ENCODE measurements at regions not wholly inside any gene's neighbourhood (a gene's known extent, or its start where the extent isn't known, plus 50 kb on each side); places are given as distances from the start of the nearest gene placed in this dataset.

- no peaks in the 10 kb centered on the region for H3K36me3 ChIP-seq (ENCODE audit: insufficient read depth, low read length)
- no peaks in the 10 kb centered on the region for H3K9me3 ChIP-seq (ENCODE audit: low read length)
- H3K4me1 ChIP-seq (ENCODE audit: insufficient read depth, low read length) = peaks cover 1% of the 10 kb centered on the region
- no peak overlapping the region for H3K27ac ChIP-seq (ENCODE audit: low read depth, low read length)
- H3K9ac ChIP-seq (ENCODE audit: low read length) = no peak overlapping the region
- H3K27me3 ChIP-seq (ENCODE audit: control insufficient read depth in 1 of 2, insufficient read depth in 2 of 2, low read length in 2 of 2) = no peaks in the 10 kb centered on the region
- H3K4me3 ChIP-seq (ENCODE audit: low read depth in 1 of 2, low read length in 2 of 2) = no peak overlapping the region
Measured at GRCh38 chr1:47578721-47579419, 141.0 kb downstream of the FOXD2 start.

- no peak overlapping the region for H3K9ac ChIP-seq (ENCODE audit: low read length)
- no peak overlapping the region for H3K27ac ChIP-seq (ENCODE audit: low read depth, low read length)
- H3K9me3 ChIP-seq (ENCODE audit: low read length) = no peaks in the 10 kb centered on the region
- H3K4me3 ChIP-seq (ENCODE audit: low read depth in 1 of 2, low read length in 2 of 2) = no peak overlapping the region
- H3K36me3 ChIP-seq (ENCODE audit: insufficient read depth, low read length) = no peaks in the 10 kb centered on the region
- peaks cover 11% of the 10 kb centered on the region for H3K4me1 ChIP-seq (ENCODE audit: insufficient read depth, low read length)
- no peaks in the 10 kb centered on the region for H3K27me3 ChIP-seq (ENCODE audit: control insufficient read depth in 1 of 2, insufficient read depth in 2 of 2, low read length in 2 of 2)
Measured at GRCh38 chr1:47579809-47580208, 142.0 kb downstream of the FOXD2 start.

- Histone ChIP-seq H3K9me3 (ENCODE audit: low read length) (no peaks in the 10 kb centered on the region), H3K4me1 (ENCODE audit: insufficient read depth, low read length) (peaks cover 11% of the 10 kb centered on the region), H3K4me3 (ENCODE audit: low read depth in 1 of 2, low read length in 2 of 2) (no peak overlapping the region), H3K9ac (ENCODE audit: low read length) (no peak overlapping the region), H3K27ac (ENCODE audit: low read depth, low read length) (no peak overlapping the region), H3K36me3 (ENCODE audit: insufficient read depth, low read length) (no peaks in the 10 kb centered on the region), H3K27me3 (ENCODE audit: control insufficient read depth in 1 of 2, insufficient read depth in 2 of 2, low read length in 2 of 2) (no peaks in the 10 kb centered on the region)
Measured at GRCh38 chr1:47580451-47580995, 142.7 kb downstream of the FOXD2 start.

- Histone ChIP-seq H3K9me3 (ENCODE audit: low read length) (no peaks in the 10 kb centered on the region), H3K4me3 (ENCODE audit: low read depth in 1 of 2, low read length in 2 of 2) (no peak overlapping the region), H3K36me3 (ENCODE audit: insufficient read depth, low read length) (no peaks in the 10 kb centered on the region), H3K4me1 (ENCODE audit: insufficient read depth, low read length) (peaks cover 11% of the 10 kb centered on the region), H3K9ac (ENCODE audit: low read length) (no peak overlapping the region), H3K27ac (ENCODE audit: low read depth, low read length) (no peak overlapping the region), H3K27me3 (ENCODE audit: control insufficient read depth in 1 of 2, insufficient read depth in 2 of 2, low read length in 2 of 2) (no peaks in the 10 kb centered on the region)
Measured at GRCh38 chr1:47582891-47583608, 145.2 kb downstream of the FOXD2 start.

GRCh38 chr1:47584249-47584648 is 146.4 kb downstream of the FOXD2 start:
- H3K4me1 ChIP-seq (ENCODE audit: insufficient read depth, low read length) = peaks cover 11% of the 10 kb centered on the region
- no peaks in the 10 kb centered on the region for H3K9me3 ChIP-seq (ENCODE audit: low read length)
- H3K27ac ChIP-seq (ENCODE audit: low read depth, low read length) = no peak overlapping the region
- no peaks in the 10 kb centered on the region for H3K27me3 ChIP-seq (ENCODE audit: control insufficient read depth in 1 of 2, insufficient read depth in 2 of 2, low read length in 2 of 2)
- no peaks in the 10 kb centered on the region for H3K36me3 ChIP-seq (ENCODE audit: insufficient read depth, low read length)
- H3K9ac ChIP-seq (ENCODE audit: low read length) = no peak overlapping the region
- H3K4me3 ChIP-seq (ENCODE audit: low read depth in 1 of 2, low read length in 2 of 2) = no peak overlapping the region

- Histone ChIP-seq H3K9me3 (ENCODE audit: low read length) (no peaks in the 10 kb centered on the region), H3K27ac (ENCODE audit: low read depth, low read length) (no peak overlapping the region), H3K4me1 (ENCODE audit: insufficient read depth, low read length) (peaks cover 11% of the 10 kb centered on the region), H3K36me3 (ENCODE audit: insufficient read depth, low read length) (no peaks in the 10 kb centered on the region), H3K27me3 (ENCODE audit: control insufficient read depth in 1 of 2, insufficient read depth in 2 of 2, low read length in 2 of 2) (no peaks in the 10 kb centered on the region), H3K9ac (ENCODE audit: low read length) (no peak overlapping the region), H3K4me3 (ENCODE audit: low read depth in 1 of 2, low read length in 2 of 2) (no peak overlapping the region)
Measured at GRCh38 chr1:47585141-47585902, 147.5 kb downstream of the FOXD2 start.

- Histone ChIP-seq H3K36me3 (ENCODE audit: insufficient read depth, low read length) (no peaks in the 10 kb centered on the region), H3K27ac (ENCODE audit: low read depth, low read length) (no peak overlapping the region), H3K4me3 (ENCODE audit: low read depth in 1 of 2, low read length in 2 of 2) (no peak overlapping the region), H3K27me3 (ENCODE audit: control insufficient read depth in 1 of 2, insufficient read depth in 2 of 2, low read length in 2 of 2) (peaks cover 0 to 11% of the 10 kb centered on the region in 2 donors), H3K9ac (ENCODE audit: low read length) (no peak overlapping the region), H3K9me3 (ENCODE audit: low read length) (no peaks in the 10 kb centered on the region), H3K4me1 (ENCODE audit: insufficient read depth, low read length) (peaks cover 11% of the 10 kb centered on the region)
Measured at GRCh38 chr1:47587891-47588582, 150.2 kb downstream of the FOXD2 start.

GRCh38 chr1:47590523-47591225 is 152.8 kb downstream of the FOXD2 start:
- Histone ChIP-seq H3K9me3 (ENCODE audit: low read length) (no peaks in the 10 kb centered on the region), H3K27me3 (ENCODE audit: control insufficient read depth in 1 of 2, insufficient read depth in 2 of 2, low read length in 2 of 2) (peaks cover 0 to 14% of the 10 kb centered on the region in 2 donors)

GRCh38 chr1:47591801-47592200 is 154.0 kb downstream of the FOXD2 start:
- Histone ChIP-seq H3K4me3 (ENCODE audit: low read depth in 1 of 2, low read length in 2 of 2) (no peak overlapping the region), H3K27me3 (ENCODE audit: control insufficient read depth in 1 of 2, insufficient read depth in 2 of 2, low read length in 2 of 2) (peaks cover 0 to 14% of the 10 kb centered on the region in 2 donors), H3K36me3 (ENCODE audit: insufficient read depth, low read length) (no peaks in the 10 kb centered on the region), H3K27ac (ENCODE audit: low read depth, low read length) (no peak overlapping the region), H3K9ac (ENCODE audit: low read length) (no peak overlapping the region), H3K9me3 (ENCODE audit: low read length) (no peaks in the 10 kb centered on the region), H3K4me1 (ENCODE audit: insufficient read depth, low read length) (no peaks in the 10 kb centered on the region)

More at GRCh38 chr1:47590523-47591225, 152.8 kb downstream of the FOXD2 start:
- Histone ChIP-seq H3K4me1 (ENCODE audit: insufficient read depth, low read length) (no peaks in the 10 kb centered on the region), H3K9ac (ENCODE audit: low read length) (no peak overlapping the region), H3K27ac (ENCODE audit: low read depth, low read length) (no peak overlapping the region), H3K36me3 (ENCODE audit: insufficient read depth, low read length) (no peaks in the 10 kb centered on the region), H3K4me3 (ENCODE audit: low read depth in 1 of 2, low read length in 2 of 2) (no peak overlapping the region)

GRCh38 chr1:47592296-47593012 is 154.6 kb downstream of the FOXD2 start:
- H3K27me3 ChIP-seq (ENCODE audit: control insufficient read depth in 1 of 2, insufficient read depth in 2 of 2, low read length in 2 of 2) = peaks cover 0 to 14% of the 10 kb centered on the region in 2 donors
- H3K4me1 ChIP-seq (ENCODE audit: insufficient read depth, low read length) = no peaks in the 10 kb centered on the region
- H3K36me3 ChIP-seq (ENCODE audit: insufficient read depth, low read length) = no peaks in the 10 kb centered on the region
- no peaks in the 10 kb centered on the region for H3K9me3 ChIP-seq (ENCODE audit: low read length)
- H3K27ac ChIP-seq (ENCODE audit: low read depth, low read length) = no peak overlapping the region
- H3K9ac ChIP-seq (ENCODE audit: low read length) = no peak overlapping the region
- H3K4me3 ChIP-seq (ENCODE audit: low read depth in 1 of 2, low read length in 2 of 2) = no peak overlapping the region

Data from muscle layer of colon (tissue), 2 donors.